Coronary artery (tissue), 2 donors: ENCODE measurements at regions not wholly inside any gene's neighbourhood (a gene's known extent, or its start where the extent isn't known, plus 50 kb on each side); places are given as distances from the start of the nearest gene placed in this dataset.
"Not testable (repeated sequence)": the region's sequence is repeated elsewhere in the genome, so short reads cannot be mapped to it uniquely, and the experiment has no call there.

Experiments
- DNase-seq: peaks from one replicate; pipeline ENCODE4 v3.0.0-alpha.2; 2017; ENCODE audit warnings: low spot score
- H3K27ac ChIP-seq, 2 donors: fragments of 200-600 bp; sonication (generic); one replicate each; pipeline ENCODE4 v1.5.1; 2016 to 2019
- H3K4me3 ChIP-seq: fragments of 200-600 bp; sonication (generic); 2 replicates; pipeline ENCODE4 v1.5.1; 2016; ENCODE audit warnings: mild to moderate bottlenecking, moderate library complexity
- TF ChIP-seq, protein P1 (sequence below): fragments of 200-600 bp; sonication (generic); IDR thresholded peaks from one replicate; pipeline ENCODE4 v1.5.1; 2019; ENCODE audit warnings: antibody characterized with exemption

GRCh38 chr12:124129132-124129531, 156.1 kb downstream of the ZNF664 start:
- Histone ChIP-seq H3K4me3 (no peak overlapping the region), H3K27ac (no peak overlapping the region)
- TF ChIP-seq, protein P1, sequence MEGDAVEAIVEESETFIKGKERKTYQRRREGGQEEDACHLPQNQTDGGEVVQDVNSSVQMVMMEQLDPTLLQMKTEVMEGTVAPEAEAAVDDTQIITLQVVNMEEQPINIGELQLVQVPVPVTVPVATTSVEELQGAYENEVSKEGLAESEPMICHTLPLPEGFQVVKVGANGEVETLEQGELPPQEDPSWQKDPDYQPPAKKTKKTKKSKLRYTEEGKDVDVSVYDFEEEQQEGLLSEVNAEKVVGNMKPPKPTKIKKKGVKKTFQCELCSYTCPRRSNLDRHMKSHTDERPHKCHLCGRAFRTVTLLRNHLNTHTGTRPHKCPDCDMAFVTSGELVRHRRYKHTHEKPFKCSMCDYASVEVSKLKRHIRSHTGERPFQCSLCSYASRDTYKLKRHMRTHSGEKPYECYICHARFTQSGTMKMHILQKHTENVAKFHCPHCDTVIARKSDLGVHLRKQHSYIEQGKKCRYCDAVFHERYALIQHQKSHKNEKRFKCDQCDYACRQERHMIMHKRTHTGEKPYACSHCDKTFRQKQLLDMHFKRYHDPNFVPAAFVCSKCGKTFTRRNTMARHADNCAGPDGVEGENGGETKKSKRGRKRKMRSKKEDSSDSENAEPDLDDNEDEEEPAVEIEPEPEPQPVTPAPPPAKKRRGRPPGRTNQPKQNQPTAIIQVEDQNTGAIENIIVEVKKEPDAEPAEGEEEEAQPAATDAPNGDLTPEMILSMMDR, result no peak
- no peak for DNase-seq

DNA sequence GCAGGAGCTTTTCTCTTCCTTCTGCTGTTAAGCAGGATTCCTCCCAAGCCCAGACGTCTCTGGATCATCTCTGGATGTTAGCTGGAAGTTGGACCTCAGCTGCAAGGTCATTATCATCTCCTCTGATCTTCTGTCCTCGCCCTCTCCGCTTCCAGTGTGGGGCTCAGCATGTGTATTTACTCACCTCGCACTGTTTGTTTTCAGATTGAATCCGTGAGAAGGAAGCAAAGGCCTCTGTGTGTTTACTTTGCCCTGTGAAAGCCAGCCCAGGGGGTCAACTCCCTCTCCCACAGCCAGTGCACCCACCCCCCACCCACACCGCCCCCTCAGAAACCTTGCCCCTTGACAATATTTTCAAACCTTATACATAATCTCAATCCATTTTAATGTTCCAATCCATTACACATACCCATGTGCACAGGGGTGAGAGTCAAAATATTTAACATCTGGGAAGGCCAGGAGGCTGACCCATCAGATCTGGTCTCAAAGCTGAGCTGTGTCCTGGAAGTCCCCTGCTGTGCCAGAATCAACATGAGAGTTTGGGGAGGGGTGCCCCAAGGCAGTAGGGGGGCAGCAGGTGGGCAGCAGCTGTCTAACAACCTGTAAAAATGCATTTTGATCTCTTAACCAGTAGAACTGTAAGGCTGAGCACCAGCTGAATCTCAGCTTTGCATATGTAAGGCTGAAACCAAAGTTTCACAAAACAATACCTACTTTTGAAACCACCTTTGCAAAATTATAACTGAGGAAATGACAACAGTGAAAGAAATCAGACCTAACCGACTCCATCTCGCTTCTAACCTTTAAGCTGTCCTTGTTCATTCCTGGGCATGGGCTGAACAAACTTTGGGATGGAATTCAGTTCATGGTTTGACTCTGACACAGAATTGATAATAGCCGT, 157.9 kb downstream of the ZNF664 start:
- no peak overlapping the region for H3K27ac ChIP-seq
- no peak for DNase-seq
- TF ChIP-seq, protein P1, result no peak
- no peak overlapping the region for H3K4me3 ChIP-seq

- TF ChIP-seq, protein P1, result no peak
- no peak for DNase-seq
- Histone ChIP-seq H3K4me3 (no peak overlapping the region), H3K27ac (no peak overlapping the region)
These were observed 158.6 kb downstream of the ZNF664 start for GRCh38 chr12:124131659-124132058.

- H3K27ac ChIP-seq, result no peak overlapping the region
These were observed 159.5 kb downstream of the ZNF664 start for GRCh38 chr12:124132530-124132929.

GRCh38 chr12:124136796-124137195, 158.1 kb upstream of the RFLNA start:
- no peak overlapping the region for H3K4me3 ChIP-seq
- H3K27ac ChIP-seq, result no peak overlapping the region
- no peak for DNase-seq
- TF ChIP-seq, protein P1, result no peak

More at GRCh38 chr12:124132530-124132929, 159.5 kb downstream of the ZNF664 start:
- TF ChIP-seq, protein P1, result no peak
- DNase-seq, result no peak
- H3K4me3 ChIP-seq, result no peak overlapping the region

GRCh38 chr12:124140944-124141486, 153.9 kb upstream of the RFLNA start:
- Histone ChIP-seq H3K27ac (no peak overlapping the region), H3K4me3 (no peak overlapping the region)
- DNase-seq, result no peak
- TF ChIP-seq, protein P1, result no peak

GRCh38 chr12:124141611-124142010, 153.3 kb upstream of the RFLNA start:
- not testable (repeated sequence) for H3K27ac ChIP-seq, DNase-seq, H3K4me3 ChIP-seq
